Natural killer cell (primary cell): ENCODE measurements at regions not wholly inside any gene's neighbourhood (a gene's known extent, or its start where the extent isn't known, plus 50 kb on each side); places are given as distances from the start of the nearest gene placed in this dataset.

Experiments
- ATAC-seq, 3 donors: fragments of 150-1000 bp in 2 of 3; fragments of 200-7000 bp in 1 of 3; cut with Tn5 transposase; 1 replicate in 1 of 3; 2 replicates in 2 of 3; pipeline ENCODE4 v1.10.0; 2021; ENCODE audit warnings: mild to moderate bottlenecking in 2 of 3, moderate library complexity in 2 of 3
- DNase-seq, 2 donors: peaks; one replicate each; pipeline versions ENCODE4 v3.0.0 to v3.0.0-alpha.2; 2013 to 2021; ENCODE audit warnings: mixed read lengths in 1 of 2
- H3K27ac ChIP-seq: one replicate; pipeline ENCODE4 v1.5.1; 2013; ENCODE audit warnings: mild to moderate bottlenecking, low read length
- H3K27me3 ChIP-seq: one replicate; pipeline ENCODE4 v1.6.1; 2013; ENCODE audit warnings: low read length; ENCODE audit not compliant: control insufficient read depth, insufficient read depth
- H3K36me3 ChIP-seq: one replicate; pipeline ENCODE4 v1.6.1; 2013; ENCODE audit warnings: low read length; ENCODE audit not compliant: control insufficient read depth, insufficient read depth
- H3K4me1 ChIP-seq: one replicate; pipeline ENCODE4 v1.6.1; 2013; ENCODE audit warnings: low read length; ENCODE audit not compliant: control insufficient read depth, insufficient read depth
- H3K4me3 ChIP-seq: one replicate; pipeline ENCODE4 v1.5.1; 2013; ENCODE audit warnings: low read length
- H3K9me3 ChIP-seq: one replicate; pipeline ENCODE4 v1.6.1; 2013; ENCODE audit warnings: low read length; ENCODE audit not compliant: control insufficient read depth, insufficient read depth
- H3K27ac Mint-ChIP-seq, 2 donors: one replicate each; pipeline ENCODE4 v1.8.0; 2022; ENCODE audit warnings: mild to moderate bottlenecking in 2 of 2, mixed read lengths in 2 of 2, moderate library complexity in 1 of 2
- H3K27me3 Mint-ChIP-seq, 2 donors: one replicate each; pipeline ENCODE4 v1.8.0; 2022; ENCODE audit warnings: low read depth in 2 of 2, mixed read lengths in 2 of 2
- H3K36me3 Mint-ChIP-seq: one replicate; pipeline ENCODE4 v1.8.0; 2022; ENCODE audit warnings: mixed read lengths
- H3K4me1 Mint-ChIP-seq, 2 donors: one replicate each; pipeline ENCODE4 v1.8.0; 2022; ENCODE audit warnings: mixed read lengths in 2 of 2
- H3K4me3 Mint-ChIP-seq: one replicate; pipeline ENCODE4 v1.8.0; 2022; ENCODE audit warnings: mild to moderate bottlenecking, moderate library complexity, mixed read lengths
- H3K9me3 Mint-ChIP-seq, 2 donors: one replicate each; pipeline ENCODE4 v1.8.0; 2022; ENCODE audit warnings: mixed read lengths in 2 of 2
- WGBS: methylation state at CpG from one replicate; pipeline ENCODE4 v1.1.7; 2013; ENCODE audit warnings: missing lambda C conversion rate; ENCODE audit not compliant: insufficient coverage; 5-methylcytosine and 5-hydroxymethylcytosine counted together
- intact Hi-C: fragments of 100-400 bp; cut with micrococcal nuclease; formaldehyde crosslinking; loops from one replicate; pipeline ENCODE4 v1.14.2; 2022
- TF ChIP-seq, protein P1 (sequence below): fragments of 200-600 bp; IDR thresholded peaks from one replicate; pipeline ENCODE4 v1.8.0; 2022; ENCODE audit warnings: antibody characterized with exemption

DNA sequence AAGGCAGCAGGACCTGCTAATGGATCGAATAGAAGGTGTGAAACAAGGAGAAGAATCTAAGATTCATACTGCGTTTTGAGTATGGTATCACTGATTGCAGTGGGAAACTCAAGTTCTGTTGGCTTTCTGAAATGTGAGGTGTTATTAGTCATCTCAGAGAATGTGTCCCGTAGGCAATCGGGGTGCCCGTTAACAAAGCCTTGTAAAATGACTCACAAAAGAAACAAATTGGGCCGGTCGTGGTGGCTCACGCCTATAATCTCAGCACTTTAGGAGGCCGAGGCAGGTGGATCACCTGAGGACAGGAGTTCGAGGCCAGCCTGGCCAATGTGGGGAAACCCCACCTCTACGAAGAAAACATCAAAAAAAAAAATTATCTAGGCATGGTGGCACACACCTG, 118.2 kb upstream of the C7orf33 start:
- Histone ChIP-seq H3K27me3 (no peaks in the 10 kb centered on the region), H3K4me3 (no peak overlapping the region), H3K27ac (no peak overlapping the region), H3K9me3 (no peaks in the 10 kb centered on the region), H3K4me1 (no peaks in the 10 kb centered on the region), H3K36me3 (no peaks in the 10 kb centered on the region)
- WGBS = 74% methylated on average over 11 of the region's 11 CpGs
- Mint-ChIP-seq H3K9me3 (no peaks in the 10 kb centered on the region), H3K27ac (no peak overlapping the region), H3K4me3 (no peak overlapping the region), H3K27me3 (peaks cover 0 to 9% of the 10 kb centered on the region in 2 donors), H3K4me1 (no peaks in the 10 kb centered on the region), H3K36me3 (no peaks in the 10 kb centered on the region)
- ATAC-seq = no peak
- TF ChIP-seq, protein P1, sequence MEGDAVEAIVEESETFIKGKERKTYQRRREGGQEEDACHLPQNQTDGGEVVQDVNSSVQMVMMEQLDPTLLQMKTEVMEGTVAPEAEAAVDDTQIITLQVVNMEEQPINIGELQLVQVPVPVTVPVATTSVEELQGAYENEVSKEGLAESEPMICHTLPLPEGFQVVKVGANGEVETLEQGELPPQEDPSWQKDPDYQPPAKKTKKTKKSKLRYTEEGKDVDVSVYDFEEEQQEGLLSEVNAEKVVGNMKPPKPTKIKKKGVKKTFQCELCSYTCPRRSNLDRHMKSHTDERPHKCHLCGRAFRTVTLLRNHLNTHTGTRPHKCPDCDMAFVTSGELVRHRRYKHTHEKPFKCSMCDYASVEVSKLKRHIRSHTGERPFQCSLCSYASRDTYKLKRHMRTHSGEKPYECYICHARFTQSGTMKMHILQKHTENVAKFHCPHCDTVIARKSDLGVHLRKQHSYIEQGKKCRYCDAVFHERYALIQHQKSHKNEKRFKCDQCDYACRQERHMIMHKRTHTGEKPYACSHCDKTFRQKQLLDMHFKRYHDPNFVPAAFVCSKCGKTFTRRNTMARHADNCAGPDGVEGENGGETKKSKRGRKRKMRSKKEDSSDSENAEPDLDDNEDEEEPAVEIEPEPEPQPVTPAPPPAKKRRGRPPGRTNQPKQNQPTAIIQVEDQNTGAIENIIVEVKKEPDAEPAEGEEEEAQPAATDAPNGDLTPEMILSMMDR = no peak
- intact Hi-C loops = no loop called here
- DNase-seq = no peak

DNA sequence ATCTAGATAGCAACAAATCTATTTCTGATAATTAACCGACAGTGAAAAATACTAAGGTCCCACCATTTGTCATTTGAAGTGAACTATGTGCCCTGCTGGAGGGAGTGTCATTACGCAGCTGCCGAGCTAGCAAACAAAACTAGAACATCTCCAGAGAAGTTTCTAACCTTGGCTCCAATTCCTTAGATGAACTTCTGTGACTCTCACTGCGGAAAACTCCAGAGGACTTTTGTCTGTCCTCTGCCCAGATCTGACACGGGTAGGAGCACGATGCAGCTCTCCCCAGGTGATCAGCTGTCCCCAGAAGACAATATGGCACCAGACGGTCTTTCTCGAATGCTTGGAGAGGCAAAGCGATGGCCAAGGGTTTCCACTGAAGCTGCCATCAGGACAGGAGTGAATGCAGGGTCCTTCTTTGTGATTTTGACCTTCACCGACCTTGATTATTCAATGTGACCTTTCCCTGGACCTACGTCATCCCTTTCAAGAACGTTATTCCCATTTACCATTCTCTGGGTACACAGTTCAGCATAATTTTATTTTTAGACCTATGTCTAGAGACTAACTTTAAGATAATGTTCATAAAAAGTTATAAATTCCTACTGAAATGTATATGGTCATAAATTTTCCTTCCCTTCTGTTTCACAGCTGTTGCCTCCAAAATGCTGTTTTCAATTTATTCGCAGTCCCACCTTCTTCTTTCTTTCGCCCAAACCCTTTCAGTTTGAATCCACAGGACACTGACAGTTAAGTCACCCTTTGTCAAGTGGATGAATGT, 116.7 kb upstream of the C7orf33 start:
- Histone ChIP-seq H3K4me3 (no peak overlapping the region), H3K27me3 (no peaks in the 10 kb centered on the region), H3K36me3 (no peaks in the 10 kb centered on the region), H3K27ac (no peak overlapping the region), H3K9me3 (no peaks in the 10 kb centered on the region), H3K4me1 (no peaks in the 10 kb centered on the region)
- DNase-seq (no peak), ATAC-seq (no peak)
- Mint-ChIP-seq H3K27me3 (peaks cover 0 to 9% of the 10 kb centered on the region in 2 donors), H3K36me3 (no peaks in the 10 kb centered on the region), H3K4me1 (no peaks in the 10 kb centered on the region), H3K27ac (no peak overlapping the region), H3K9me3 (no peaks in the 10 kb centered on the region), H3K4me3 (no peak overlapping the region)
- TF ChIP-seq, protein P1 = no peak
- intact Hi-C loops = no loop called here
- 88% methylated on average over 14 of the region's 14 CpGs for WGBS

DNA sequence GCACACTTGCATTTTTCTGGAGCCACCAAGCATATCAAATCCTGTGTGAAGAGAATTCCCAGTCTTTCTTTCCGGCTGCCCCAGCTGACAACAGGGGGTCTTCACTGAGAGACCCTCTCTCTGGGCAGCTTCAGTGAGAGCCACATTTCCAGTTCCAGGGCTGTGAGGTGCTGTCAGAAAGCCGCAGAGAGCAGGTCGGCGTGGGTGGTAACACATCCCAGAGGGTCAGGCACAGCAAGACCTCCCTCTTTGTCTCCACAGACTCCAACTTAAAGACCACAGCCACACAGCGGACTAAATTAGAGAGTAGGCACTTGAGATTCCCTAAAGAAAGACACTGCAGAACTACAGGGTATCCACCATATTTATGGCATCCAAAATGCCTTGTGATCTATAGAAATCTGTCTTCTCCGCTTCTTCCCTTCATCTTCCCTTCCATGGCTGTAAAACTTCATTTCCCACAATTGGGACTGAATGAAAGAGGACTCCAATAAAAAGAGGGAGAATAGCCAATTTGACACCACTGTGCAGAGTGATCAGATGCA, 116.0 kb upstream of the C7orf33 start:
- H3K36me3 ChIP-seq = no peaks in the 10 kb centered on the region
- Mint-ChIP-seq H3K9me3 (no peaks in the 10 kb centered on the region), H3K36me3 (no peaks in the 10 kb centered on the region), H3K4me3 (no peak overlapping the region), H3K27me3 (peaks cover 0 to 9% of the 10 kb centered on the region in 2 donors), H3K27ac (no peak overlapping the region), H3K4me1 (no peaks in the 10 kb centered on the region)
- H3K9me3 ChIP-seq = no peaks in the 10 kb centered on the region
- H3K27ac ChIP-seq = no peak overlapping the region
- WGBS = 87% methylated on average over 6 of the region's 6 CpGs
- no peaks in the 10 kb centered on the region for H3K4me1 ChIP-seq
- TF ChIP-seq, protein P1 = no peak
- DNase-seq (no peak), ATAC-seq (no peak)
- intact Hi-C loops = no loop called here
- no peaks in the 10 kb centered on the region for H3K27me3 ChIP-seq
- H3K4me3 ChIP-seq = no peak overlapping the region
